ENCODE measurements at regions not wholly inside any gene's neighbourhood (a gene's known extent, or its start where the extent isn't known, plus 50 kb on each side); places are given as distances from the start of the nearest gene placed in this dataset.

DNA sequence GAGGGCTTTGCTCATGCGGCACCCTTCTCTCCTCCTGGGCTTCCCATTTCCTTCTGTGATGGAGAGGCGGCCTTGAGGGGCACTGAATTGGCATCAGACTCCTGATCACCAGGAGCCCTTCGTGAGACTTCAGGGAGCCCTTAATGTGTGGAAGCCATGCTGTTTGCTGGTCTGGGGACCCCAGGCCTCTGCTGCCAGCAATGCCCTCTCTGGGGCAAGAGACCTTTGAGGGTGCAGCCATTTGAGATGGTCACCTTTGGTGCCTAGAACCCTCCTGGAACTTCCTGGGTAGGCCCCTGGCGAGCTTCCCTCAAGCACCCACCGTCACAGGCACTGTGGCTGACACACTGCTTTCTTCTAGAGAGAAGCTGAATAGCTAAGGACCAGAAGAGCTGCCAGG, 338.7 kb upstream of the IRX4 start:
- intact Hi-C loops (cut with DNase I; ENCODE audit: low total_unique reads) = no loop called here
- Histone ChIP-seq H3K4me1 (no peaks in the 10 kb centered on the region), H3K36me3 (no peaks in the 10 kb centered on the region), H3K27ac (no peak overlapping the region), H3K9me3 (no peaks in the 10 kb centered on the region), H3K27me3 (no peaks in the 10 kb centered on the region), H3K4me3 (no peak overlapping the region)
- no peak for DNase-seq
- TF ChIP-seq, protein P1, sequence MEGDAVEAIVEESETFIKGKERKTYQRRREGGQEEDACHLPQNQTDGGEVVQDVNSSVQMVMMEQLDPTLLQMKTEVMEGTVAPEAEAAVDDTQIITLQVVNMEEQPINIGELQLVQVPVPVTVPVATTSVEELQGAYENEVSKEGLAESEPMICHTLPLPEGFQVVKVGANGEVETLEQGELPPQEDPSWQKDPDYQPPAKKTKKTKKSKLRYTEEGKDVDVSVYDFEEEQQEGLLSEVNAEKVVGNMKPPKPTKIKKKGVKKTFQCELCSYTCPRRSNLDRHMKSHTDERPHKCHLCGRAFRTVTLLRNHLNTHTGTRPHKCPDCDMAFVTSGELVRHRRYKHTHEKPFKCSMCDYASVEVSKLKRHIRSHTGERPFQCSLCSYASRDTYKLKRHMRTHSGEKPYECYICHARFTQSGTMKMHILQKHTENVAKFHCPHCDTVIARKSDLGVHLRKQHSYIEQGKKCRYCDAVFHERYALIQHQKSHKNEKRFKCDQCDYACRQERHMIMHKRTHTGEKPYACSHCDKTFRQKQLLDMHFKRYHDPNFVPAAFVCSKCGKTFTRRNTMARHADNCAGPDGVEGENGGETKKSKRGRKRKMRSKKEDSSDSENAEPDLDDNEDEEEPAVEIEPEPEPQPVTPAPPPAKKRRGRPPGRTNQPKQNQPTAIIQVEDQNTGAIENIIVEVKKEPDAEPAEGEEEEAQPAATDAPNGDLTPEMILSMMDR (IDR thresholded peaks at IDR 0.05) = no peak

DNA sequence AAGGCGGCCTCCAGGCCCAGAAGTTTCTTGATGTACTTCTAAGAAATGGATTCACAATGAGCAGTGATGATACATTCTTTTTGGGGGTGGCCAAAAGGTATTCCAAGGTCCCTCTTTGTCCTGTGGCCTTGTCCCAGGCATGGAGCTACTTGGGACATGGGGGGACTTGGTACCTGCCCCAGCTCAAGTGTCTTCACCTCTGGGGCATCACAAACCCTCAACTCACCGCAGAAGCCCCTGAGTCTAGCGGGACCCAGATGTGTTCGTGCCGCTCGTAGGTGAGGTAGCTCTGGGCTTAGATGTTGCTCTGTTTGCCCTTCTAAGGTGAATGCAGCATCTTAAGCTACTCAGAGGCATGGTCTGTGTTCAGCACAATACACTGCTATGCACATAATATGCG, 338.0 kb upstream of the IRX4 start:
- no peaks in the 10 kb centered on the region for H3K36me3 ChIP-seq
- TF ChIP-seq, protein P1 (IDR thresholded peaks at IDR 0.05) = no peak
- no peak overlapping the region for H3K4me3 ChIP-seq
- no peaks in the 10 kb centered on the region for H3K9me3 ChIP-seq
- intact Hi-C loops (cut with DNase I; ENCODE audit: low total_unique reads) = no loop called here
- H3K27ac ChIP-seq = no peak overlapping the region
- no peaks in the 10 kb centered on the region for H3K27me3 ChIP-seq
- H3K4me1 ChIP-seq = no peaks in the 10 kb centered on the region
- DNase-seq = no peak

GRCh38 chr5:2219149-2219776, 336.5 kb upstream of the IRX4 start:
- Histone ChIP-seq H3K27ac (no peak overlapping the region), H3K27me3 (no peaks in the 10 kb centered on the region), H3K4me1 (no peaks in the 10 kb centered on the region), H3K36me3 (no peaks in the 10 kb centered on the region), H3K9me3 (no peaks in the 10 kb centered on the region), H3K4me3 (no peak overlapping the region)
- no peak for DNase-seq
- TF ChIP-seq, protein P1 (IDR thresholded peaks at IDR 0.05) = no peak
- intact Hi-C loops (cut with DNase I; ENCODE audit: low total_unique reads) = no loop called here

GRCh38 chr5:2217219-2217618, 334.5 kb upstream of the IRX4 start:
- H3K4me1 ChIP-seq = no peaks in the 10 kb centered on the region
- TF ChIP-seq, protein P1 (IDR thresholded peaks at IDR 0.05) = no peak
- no peaks in the 10 kb centered on the region for H3K27me3 ChIP-seq
- DNase-seq = no peak
- H3K9me3 ChIP-seq = no peaks in the 10 kb centered on the region
- no peaks in the 10 kb centered on the region for H3K36me3 ChIP-seq
- H3K4me3 ChIP-seq = no peak overlapping the region
- no peak overlapping the region for H3K27ac ChIP-seq
- intact Hi-C loops (cut with DNase I; ENCODE audit: low total_unique reads) = no loop called here

GRCh38 chr5:2214910-2215590, 332.3 kb upstream of the IRX4 start:
- no peaks in the 10 kb centered on the region for H3K36me3 ChIP-seq
- H3K4me3 ChIP-seq = no peak overlapping the region
- H3K4me1 ChIP-seq = no peaks in the 10 kb centered on the region
- TF ChIP-seq, protein P1 (IDR thresholded peaks at IDR 0.05) = no peak
- no peak for DNase-seq
- H3K27me3 ChIP-seq = no peaks in the 10 kb centered on the region
- no peaks in the 10 kb centered on the region for H3K9me3 ChIP-seq
- intact Hi-C loops (cut with DNase I; ENCODE audit: low total_unique reads) = no loop called here
- no peak overlapping the region for H3K27ac ChIP-seq

Measured in tibial artery (tissue), 4 donors.